ENCODE measurements at regions not wholly inside any gene's neighbourhood (a gene's known extent, or its start where the extent isn't known, plus 50 kb on each side); places are given as distances from the start of the nearest gene placed in this dataset.

DNA sequence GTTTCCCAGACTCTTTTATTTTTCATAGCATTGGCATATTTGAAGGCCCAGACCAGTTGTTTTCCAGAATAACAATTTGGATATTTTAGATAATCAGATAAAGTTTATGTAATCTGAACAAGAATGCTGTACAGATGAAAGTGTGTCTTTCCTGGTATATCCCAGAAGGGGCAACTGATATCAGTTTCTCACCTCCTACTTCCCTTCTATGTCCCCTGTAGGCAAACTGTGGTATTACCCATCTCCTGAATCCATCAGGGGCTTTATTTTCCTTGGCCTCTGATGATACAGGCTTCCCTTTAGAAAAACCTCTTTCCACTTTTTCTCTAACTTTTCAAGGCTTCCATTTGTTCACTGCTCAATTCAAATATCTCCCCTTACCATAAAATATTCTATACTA lies 87.5 kb upstream of the RGS1 start:
- intact Hi-C loops (cut with micrococcal nuclease) = loop anchor here (5.0 kb wide), 1 partner anchor 44 kb away; no protein-coding TSS in a partner anchor

DNA sequence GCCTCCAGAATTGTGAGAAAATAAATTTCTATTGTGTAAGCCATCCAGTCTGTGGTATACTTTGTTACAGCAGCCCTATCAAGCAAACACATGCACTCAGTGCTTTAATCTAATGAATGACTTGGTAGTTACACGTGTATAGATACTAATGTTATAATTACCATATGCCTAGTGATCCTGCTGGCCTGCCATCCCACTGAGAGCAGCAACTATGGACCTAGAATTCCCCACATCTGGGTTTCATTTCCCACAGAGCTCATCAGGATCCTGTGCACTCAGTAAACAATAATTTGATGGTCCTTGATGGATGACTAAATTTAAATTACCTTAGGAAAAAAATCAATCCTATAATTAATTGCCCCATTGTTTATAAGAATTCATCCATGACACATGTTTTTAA lies 86.5 kb upstream of the RGS1 start:
- ChIA-PET CTCF (interaction anchor here (0.9 to 1.2 kb wide), 2 partner anchors 15 to 40 kb away, joined by 4 to 6 read pairs; no protein-coding TSS in a partner anchor), POLR2A (interaction anchor here (1.8 kb wide), 1 partner anchor 56 kb away, joined by 4 read pairs; no protein-coding TSS in a partner anchor)
- DNase-seq (ENCODE audit: unreplicated experiment) = no peak
- H3K27ac Mint-ChIP-seq (ENCODE audit: low read depth, unreplicated experiment) = no peak overlapping the region
- BruUV-seq (replicated peaks) = no TSS peak
- intact Hi-C loops (cut with micrococcal nuclease) = loop anchor here (5.0 kb wide), 1 partner anchor 43 kb away; no protein-coding TSS in a partner anchor
- TF ChIP-seq, protein P1, sequence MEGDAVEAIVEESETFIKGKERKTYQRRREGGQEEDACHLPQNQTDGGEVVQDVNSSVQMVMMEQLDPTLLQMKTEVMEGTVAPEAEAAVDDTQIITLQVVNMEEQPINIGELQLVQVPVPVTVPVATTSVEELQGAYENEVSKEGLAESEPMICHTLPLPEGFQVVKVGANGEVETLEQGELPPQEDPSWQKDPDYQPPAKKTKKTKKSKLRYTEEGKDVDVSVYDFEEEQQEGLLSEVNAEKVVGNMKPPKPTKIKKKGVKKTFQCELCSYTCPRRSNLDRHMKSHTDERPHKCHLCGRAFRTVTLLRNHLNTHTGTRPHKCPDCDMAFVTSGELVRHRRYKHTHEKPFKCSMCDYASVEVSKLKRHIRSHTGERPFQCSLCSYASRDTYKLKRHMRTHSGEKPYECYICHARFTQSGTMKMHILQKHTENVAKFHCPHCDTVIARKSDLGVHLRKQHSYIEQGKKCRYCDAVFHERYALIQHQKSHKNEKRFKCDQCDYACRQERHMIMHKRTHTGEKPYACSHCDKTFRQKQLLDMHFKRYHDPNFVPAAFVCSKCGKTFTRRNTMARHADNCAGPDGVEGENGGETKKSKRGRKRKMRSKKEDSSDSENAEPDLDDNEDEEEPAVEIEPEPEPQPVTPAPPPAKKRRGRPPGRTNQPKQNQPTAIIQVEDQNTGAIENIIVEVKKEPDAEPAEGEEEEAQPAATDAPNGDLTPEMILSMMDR (IDR thresholded peaks at IDR 0.05; ENCODE audit: unreplicated experiment) = no peak
- peaks cover 25% of the 10 kb centered on the region for H3K4me1 Mint-ChIP-seq (ENCODE audit: insufficient read depth, unreplicated experiment)
- no peaks in the 10 kb centered on the region for H3K9me3 Mint-ChIP-seq (ENCODE audit: unreplicated experiment)
- H3K4me3 Mint-ChIP-seq (ENCODE audit: unreplicated experiment) = no peak overlapping the region
- H3K27me3 Mint-ChIP-seq (ENCODE audit: insufficient read depth, unreplicated experiment) = no peaks in the 10 kb centered on the region
- peaks cover 7% of the 10 kb centered on the region for H3K36me3 Mint-ChIP-seq (ENCODE audit: insufficient read depth, unreplicated experiment)

More for the DNA sequence above, 87.5 kb upstream of the RGS1 start:
- Mint-ChIP-seq H3K27me3 (ENCODE audit: insufficient read depth, unreplicated experiment) (no peaks in the 10 kb centered on the region), H3K27ac (ENCODE audit: low read depth, unreplicated experiment) (peak overlapping the region; percentile 67), H3K9me3 (ENCODE audit: unreplicated experiment) (no peaks in the 10 kb centered on the region), H3K4me3 (ENCODE audit: unreplicated experiment) (no peak overlapping the region), H3K4me1 (ENCODE audit: insufficient read depth, unreplicated experiment) (peaks cover 25% of the 10 kb centered on the region), H3K36me3 (ENCODE audit: insufficient read depth, unreplicated experiment) (peaks cover 7% of the 10 kb centered on the region)
- DNase-seq (ENCODE audit: unreplicated experiment) = no peak
- ChIA-PET POLR2A (no interaction called here), CTCF (interaction anchor here (0.6 kb wide), 1 partner anchor 9 kb away, joined by 3 read pairs; no protein-coding TSS in a partner anchor)
- TF ChIP-seq, protein P1 (IDR thresholded peaks at IDR 0.05; ENCODE audit: unreplicated experiment) = no peak
- no TSS peak for BruUV-seq (replicated peaks)

DNA sequence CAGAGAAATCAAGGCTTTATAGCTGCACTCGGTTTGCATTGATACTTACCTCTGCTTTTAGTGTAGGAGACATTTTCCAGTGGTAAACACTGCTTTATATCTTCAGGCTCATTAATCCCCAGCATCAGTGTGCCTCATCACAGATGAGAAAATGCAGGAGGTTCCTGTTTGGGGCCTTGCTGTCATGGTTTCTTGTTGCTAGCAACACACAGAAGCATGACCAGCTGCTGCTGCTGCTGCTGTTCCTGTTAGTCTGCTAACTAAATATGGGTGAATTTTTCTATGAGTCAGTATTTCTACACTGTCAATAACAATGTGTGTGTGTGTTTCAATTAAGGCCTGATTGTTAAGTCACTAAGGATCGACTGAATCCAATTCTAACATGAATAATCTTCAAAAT lies 85.8 kb upstream of the RGS1 start:
- H3K9me3 Mint-ChIP-seq (ENCODE audit: unreplicated experiment) = no peaks in the 10 kb centered on the region
- intact Hi-C loops (cut with micrococcal nuclease) = loop anchor here (5.0 kb wide), 1 partner anchor 43 kb away; no protein-coding TSS in a partner anchor
- peak overlapping the region; percentile 93 for H3K27ac Mint-ChIP-seq (ENCODE audit: low read depth, unreplicated experiment)
- no peaks in the 10 kb centered on the region for H3K27me3 Mint-ChIP-seq (ENCODE audit: insufficient read depth, unreplicated experiment)
- peaks cover 25% of the 10 kb centered on the region for H3K4me1 Mint-ChIP-seq (ENCODE audit: insufficient read depth, unreplicated experiment)
- peak; percentile 54 for DNase-seq (ENCODE audit: unreplicated experiment)
- ChIA-PET POLR2A (interaction anchor here (0.6 to 1.8 kb wide), 2 partner anchors 56 to 92 kb away, joined by 4 to 7 read pairs; no protein-coding TSS in a partner anchor), CTCF (interaction anchor here (0.6 to 1.2 kb wide), 3 partner anchors 15 to 90 kb away, joined by 3 to 6 read pairs (median 4); no protein-coding TSS in a partner anchor)
- no TSS peak for BruUV-seq (replicated peaks)
- peaks cover 7% of the 10 kb centered on the region for H3K36me3 Mint-ChIP-seq (ENCODE audit: insufficient read depth, unreplicated experiment)
- TF ChIP-seq, protein P1 (IDR thresholded peaks at IDR 0.05; ENCODE audit: unreplicated experiment) = no peak
- H3K4me3 Mint-ChIP-seq (ENCODE audit: unreplicated experiment) = no peak overlapping the region

DNA sequence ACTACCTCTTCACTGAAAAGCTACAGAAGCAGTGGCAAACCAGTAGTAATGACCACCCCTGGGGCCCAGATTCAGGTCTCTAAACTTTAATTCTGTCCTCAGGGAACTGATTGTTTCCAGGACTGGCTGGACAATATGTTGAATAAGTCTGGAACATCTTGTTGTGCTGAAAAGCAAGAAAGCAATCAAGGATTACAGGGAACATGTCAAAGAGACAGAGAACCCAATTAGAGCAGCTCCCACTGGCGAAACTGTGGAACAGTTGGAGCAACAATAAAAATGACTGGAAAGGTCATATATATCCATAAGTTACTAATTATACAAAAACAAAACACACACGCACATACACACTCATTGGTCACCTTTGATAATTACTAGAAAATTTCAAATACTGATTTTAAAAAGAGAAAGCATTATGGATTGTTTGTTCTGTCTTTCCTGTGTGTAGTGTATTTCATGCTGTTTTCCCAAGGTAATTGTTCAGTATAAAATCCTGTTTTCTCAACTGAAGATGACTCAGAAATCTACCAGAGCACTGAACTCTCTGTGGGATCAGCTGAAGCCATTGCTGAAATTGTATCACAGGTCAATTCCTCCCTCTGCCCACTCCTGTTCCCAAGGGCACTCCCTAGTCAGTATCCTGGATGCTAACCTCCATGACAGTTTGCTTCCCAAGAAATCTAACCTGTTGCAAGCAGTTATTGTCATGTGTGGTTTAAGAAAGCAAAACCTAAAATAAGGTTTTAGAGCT lies 83.6 kb upstream of the RGS1 start:
- intact Hi-C loops (cut with micrococcal nuclease) = no loop called here
- H3K4me1 Mint-ChIP-seq (ENCODE audit: insufficient read depth, unreplicated experiment) = peaks cover 15% of the 10 kb centered on the region
- ChIA-PET POLR2A (interaction anchor here (0.6 to 1.4 kb wide), 5 partner anchors 18 to 566 kb away, joined by 3 read pairs; no protein-coding TSS in a partner anchor), CTCF (interaction anchor here (0.5 to 1.2 kb wide), 10 partner anchors 11 to 166 kb away, joined by 3 to 6 read pairs (median 3); no protein-coding TSS in a partner anchor)
- H3K27me3 Mint-ChIP-seq (ENCODE audit: insufficient read depth, unreplicated experiment) = no peaks in the 10 kb centered on the region
- H3K9me3 Mint-ChIP-seq (ENCODE audit: unreplicated experiment) = no peaks in the 10 kb centered on the region
- peak overlapping the region; percentile 2 for H3K27ac Mint-ChIP-seq (ENCODE audit: low read depth, unreplicated experiment)
- H3K36me3 Mint-ChIP-seq (ENCODE audit: insufficient read depth, unreplicated experiment) = peaks cover 7% of the 10 kb centered on the region
- TF ChIP-seq, protein P1 (IDR thresholded peaks at IDR 0.05; ENCODE audit: unreplicated experiment) = no peak
- peak; percentile 38 for DNase-seq (ENCODE audit: unreplicated experiment)
- no peak overlapping the region for H3K4me3 Mint-ChIP-seq (ENCODE audit: unreplicated experiment)
- BruUV-seq (replicated peaks) = no TSS peak

Data from MCF 10A (cell line).